ENCODE measurements at regions not wholly inside any gene's neighbourhood (a gene's known extent, or its start where the extent isn't known, plus 50 kb on each side); places are given as distances from the start of the nearest gene placed in this dataset.

GRCh38 chr12:116372815-116373214 lies 95.3 kb upstream of the MED13L start:
- Histone ChIP-seq H3K4me3 (ENCODE audit: low read length) (no peak overlapping the region), H3K27me3 (ENCODE audit: control insufficient read depth in 1 of 2, insufficient read depth in 2 of 2, low read length in 2 of 2) (no peaks in the 10 kb centered on the region), H3K9me3 (ENCODE audit: control insufficient read depth in 1 of 2, insufficient read depth in 1 of 2, low read length in 2 of 2) (no peaks in the 10 kb centered on the region), H3K36me3 (ENCODE audit: insufficient read depth, low read length) (no peaks in the 10 kb centered on the region), H3K4me1 (ENCODE audit: insufficient read depth, low read length) (no peaks in the 10 kb centered on the region), H3K27ac (ENCODE audit: low read depth in 1 of 2, low read length in 2 of 2) (no peak overlapping the region)
- H3K4me3 Mint-ChIP-seq: no peak overlapping the region
- no peaks in the 10 kb centered on the region for H3K36me3 Mint-ChIP-seq (ENCODE audit: low read depth)
- ChIA-PET CTCF (no interaction called here), POLR2A (no interaction called here)
- ATAC-seq (ENCODE audit: poor library complexity) (no peak), DNase-seq (no peak)
- TF ChIP-seq, protein P1, sequence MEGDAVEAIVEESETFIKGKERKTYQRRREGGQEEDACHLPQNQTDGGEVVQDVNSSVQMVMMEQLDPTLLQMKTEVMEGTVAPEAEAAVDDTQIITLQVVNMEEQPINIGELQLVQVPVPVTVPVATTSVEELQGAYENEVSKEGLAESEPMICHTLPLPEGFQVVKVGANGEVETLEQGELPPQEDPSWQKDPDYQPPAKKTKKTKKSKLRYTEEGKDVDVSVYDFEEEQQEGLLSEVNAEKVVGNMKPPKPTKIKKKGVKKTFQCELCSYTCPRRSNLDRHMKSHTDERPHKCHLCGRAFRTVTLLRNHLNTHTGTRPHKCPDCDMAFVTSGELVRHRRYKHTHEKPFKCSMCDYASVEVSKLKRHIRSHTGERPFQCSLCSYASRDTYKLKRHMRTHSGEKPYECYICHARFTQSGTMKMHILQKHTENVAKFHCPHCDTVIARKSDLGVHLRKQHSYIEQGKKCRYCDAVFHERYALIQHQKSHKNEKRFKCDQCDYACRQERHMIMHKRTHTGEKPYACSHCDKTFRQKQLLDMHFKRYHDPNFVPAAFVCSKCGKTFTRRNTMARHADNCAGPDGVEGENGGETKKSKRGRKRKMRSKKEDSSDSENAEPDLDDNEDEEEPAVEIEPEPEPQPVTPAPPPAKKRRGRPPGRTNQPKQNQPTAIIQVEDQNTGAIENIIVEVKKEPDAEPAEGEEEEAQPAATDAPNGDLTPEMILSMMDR (IDR thresholded peaks at IDR 0.05): no peak
- H3K27ac Mint-ChIP-seq: no peak overlapping the region
- intact Hi-C loops (cut with DNase I, micrococcal nuclease): no loop called here
- H3K4me1 Mint-ChIP-seq (ENCODE audit: low read depth): no peaks in the 10 kb centered on the region
- no peaks in the 10 kb centered on the region for H3K9me3 Mint-ChIP-seq
- H3K27me3 Mint-ChIP-seq: no peaks in the 10 kb centered on the region

- Mint-ChIP-seq H3K9me3 (no peaks in the 10 kb centered on the region), H3K27ac (no peak overlapping the region), H3K36me3 (ENCODE audit: low read depth) (no peaks in the 10 kb centered on the region), H3K27me3 (no peaks in the 10 kb centered on the region), H3K4me1 (ENCODE audit: low read depth) (no peaks in the 10 kb centered on the region), H3K4me3 (no peak overlapping the region)
- ChIA-PET CTCF (no interaction called here), POLR2A (no interaction called here)
- H3K27ac ChIP-seq (ENCODE audit: low read depth in 1 of 2, low read length in 2 of 2): no peak overlapping the region
- no peaks in the 10 kb centered on the region for H3K4me1 ChIP-seq (ENCODE audit: insufficient read depth, low read length)
- no peaks in the 10 kb centered on the region for H3K9me3 ChIP-seq (ENCODE audit: control insufficient read depth in 1 of 2, insufficient read depth in 1 of 2, low read length in 2 of 2)
- H3K27me3 ChIP-seq (ENCODE audit: control insufficient read depth in 1 of 2, insufficient read depth in 2 of 2, low read length in 2 of 2): no peaks in the 10 kb centered on the region
- ATAC-seq (ENCODE audit: poor library complexity): no peak
- DNase-seq: no peak
- intact Hi-C loops (cut with DNase I, micrococcal nuclease): no loop called here
- no peaks in the 10 kb centered on the region for H3K36me3 ChIP-seq (ENCODE audit: insufficient read depth, low read length)
- TF ChIP-seq, protein P1 (IDR thresholded peaks at IDR 0.05): no peak
- no peak overlapping the region for H3K4me3 ChIP-seq (ENCODE audit: low read length)
Measured at GRCh38 chr12:116373572-116374206, 96.2 kb upstream of the MED13L start.

DNA sequence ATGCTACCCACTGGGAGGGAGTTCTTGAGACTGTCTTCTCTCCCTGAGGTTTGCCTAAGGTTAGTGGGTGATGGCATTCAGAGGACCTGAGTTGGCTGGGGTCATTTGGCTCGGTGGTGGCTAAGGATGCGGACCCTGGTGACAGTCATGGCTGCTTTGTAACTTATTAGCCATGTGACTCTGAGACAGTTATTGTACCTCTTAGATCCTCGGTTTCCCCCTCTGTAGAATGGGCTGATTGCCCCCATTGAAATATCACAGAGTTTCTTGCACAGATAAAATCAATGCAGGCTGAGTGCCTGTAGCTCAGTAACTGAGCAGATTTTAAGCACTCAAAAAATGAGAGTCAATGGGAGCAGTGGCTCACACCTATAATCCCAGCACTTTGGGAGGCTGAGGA lies 96.7 kb upstream of the MED13L start:
- intact Hi-C loops (cut with DNase I, micrococcal nuclease): no loop called here
- ATAC-seq (ENCODE audit: poor library complexity) (no peak), DNase-seq (no peak)
- TF ChIP-seq, protein P1 (IDR thresholded peaks at IDR 0.05): no peak
- Mint-ChIP-seq H3K27me3 (no peaks in the 10 kb centered on the region), H3K36me3 (ENCODE audit: low read depth) (no peaks in the 10 kb centered on the region), H3K9me3 (no peaks in the 10 kb centered on the region), H3K27ac (no peak overlapping the region), H3K4me3 (no peak overlapping the region), H3K4me1 (ENCODE audit: low read depth) (no peaks in the 10 kb centered on the region)
- Histone ChIP-seq H3K9me3 (ENCODE audit: control insufficient read depth in 1 of 2, insufficient read depth in 1 of 2, low read length in 2 of 2) (no peaks in the 10 kb centered on the region), H3K4me1 (ENCODE audit: insufficient read depth, low read length) (no peaks in the 10 kb centered on the region), H3K27ac (ENCODE audit: low read depth in 1 of 2, low read length in 2 of 2) (no peak overlapping the region), H3K27me3 (ENCODE audit: control insufficient read depth in 1 of 2, insufficient read depth in 2 of 2, low read length in 2 of 2) (no peaks in the 10 kb centered on the region), H3K36me3 (ENCODE audit: insufficient read depth, low read length) (no peaks in the 10 kb centered on the region), H3K4me3 (ENCODE audit: low read length) (no peak overlapping the region)
- CTCF ChIA-PET: no interaction called here
- POLR2A ChIA-PET: no interaction called here
